Caco-2 (cell line): ENCODE measurements at regions not wholly inside any gene's neighbourhood (a gene's known extent, or its start where the extent isn't known, plus 50 kb on each side); places are given as distances from the start of the nearest gene placed in this dataset.

Source experiments
- BruUV-seq: library from RNA; stranded (reverse); fragments of 400-500 nt; replicated peaks from 2 replicates; lab custom pipeline; 2021; lab: Mats Ljungman, UMichigan
- CTCF ChIA-PET: fragments of 300-600 bp; sonication (Branson Sonifier 250); formaldehyde crosslinking; loops from one replicate; lab custom pipeline; 2022; ENCODE audit warnings: antibody characterized with exemption; lab: Charles Lee
- POLR2A ChIA-PET: fragments of 300-600 bp; sonication (Branson Sonifier 250); formaldehyde crosslinking; loops from one replicate; lab custom pipeline; 2022; ENCODE audit warnings: antibody characterized with exemption; lab: Charles Lee
- DNase-seq, 2 experiments: peaks; one replicate each; pipeline versions ENCODE4 v3.0.0 to v3.0.0-alpha.2; 2020 to 2022
- H3K27me3 ChIP-seq: replicated peaks from 2 replicates; pipeline ENCODE4 v1.6.0; 2011; ENCODE audit warnings: low read length; ENCODE audit not compliant: control insufficient read depth, insufficient read depth
- H3K36me3 ChIP-seq: 2 replicates; pipeline ENCODE4 v1.5.1; 2011; ENCODE audit warnings: low read length; ENCODE audit not compliant: control insufficient read depth, insufficient read depth
- H3K4me1 ChIP-seq: fragments of 250-450 bp; sonication (Bioruptor Pico); 2 replicates; pipeline ENCODE4 v1.5.1; 2020; ENCODE audit warnings: mild to moderate bottlenecking
- H3K4me3 ChIP-seq: 2 replicates; pipeline ENCODE4 v1.5.1; 2011; ENCODE audit warnings: low read depth, mild to moderate bottlenecking, control low read depth, low read length
- H3K9me3 ChIP-seq: fragments of 250-450 bp; sonication (Bioruptor Pico); 2 replicates; pipeline ENCODE4 v1.5.1; 2020; ENCODE audit warnings: mild to moderate bottlenecking, moderate library complexity
- H3K27ac Mint-ChIP-seq: one replicate; pipeline ENCODE4 v1.8.0; 2022; ENCODE audit warnings: mixed read lengths; ENCODE audit not compliant: unreplicated experiment
- H3K27me3 Mint-ChIP-seq: one replicate; pipeline ENCODE4 v1.8.0; 2022; ENCODE audit warnings: mixed read lengths; ENCODE audit not compliant: insufficient read depth, unreplicated experiment
- H3K36me3 Mint-ChIP-seq: one replicate; pipeline ENCODE4 v1.8.0; 2022; ENCODE audit warnings: mild to moderate bottlenecking, mixed read lengths; ENCODE audit not compliant: insufficient read depth, unreplicated experiment
- H3K4me1 Mint-ChIP-seq: one replicate; pipeline ENCODE4 v1.8.0; 2022; ENCODE audit warnings: low read depth, mixed read lengths; ENCODE audit not compliant: unreplicated experiment
- H3K4me3 Mint-ChIP-seq: one replicate; pipeline ENCODE4 v1.8.0; 2022; ENCODE audit warnings: mild to moderate bottlenecking, moderate library complexity, mixed read lengths; ENCODE audit not compliant: unreplicated experiment
- H3K9me3 Mint-ChIP-seq: one replicate; pipeline ENCODE4 v1.8.0; 2022; ENCODE audit warnings: mixed read lengths; ENCODE audit not compliant: unreplicated experiment
- intact Hi-C: fragments of 100-400 bp; cut with micrococcal nuclease; formaldehyde crosslinking; loops from one replicate; pipeline ENCODE4 v1.10.0; 2022; ENCODE audit not compliant: unreplicated experiment
- TF ChIP-seq, protein P1 (sequence below), 2 experiments: fragments of 200-600 bp in 1 of 2; IDR thresholded peaks; 1 replicate in 1 of 2; 2 replicates in 1 of 2; pipeline versions ENCODE4 v1.5.1 to v1.8.0; 2011 to 2022; ENCODE audit warnings: antibody characterized with exemption in 1 of 2, control low read depth in 1 of 2, inconsistent platforms in 1 of 2, low read depth in 1 of 2, low read length in 1 of 2, mild to moderate bottlenecking in 1 of 2, moderate library complexity in 1 of 2; ENCODE audit not compliant: insufficient read depth in 1 of 2, severe bottlenecking in 1 of 2, unreplicated experiment in 1 of 2

- intact Hi-C loops, result no loop called here
- Mint-ChIP-seq H3K4me3 (no peak overlapping the region), H3K36me3 (no peaks in the 10 kb centered on the region), H3K27ac (no peak overlapping the region), H3K4me1 (no peaks in the 10 kb centered on the region), H3K27me3 (no peaks in the 10 kb centered on the region), H3K9me3 (peaks cover 11% of the 10 kb centered on the region)
- BruUV-seq, result no TSS peak
- ChIA-PET POLR2A (no interaction called here), CTCF (no interaction called here)
- Histone ChIP-seq H3K36me3 (no peaks in the 10 kb centered on the region), H3K9me3 (no peaks in the 10 kb centered on the region), H3K4me3 (no peak overlapping the region), H3K4me1 (peaks cover 7% of the 10 kb centered on the region), H3K27me3 (no peaks in the 10 kb centered on the region)
- DNase-seq, result no peak
- TF ChIP-seq, protein P1, sequence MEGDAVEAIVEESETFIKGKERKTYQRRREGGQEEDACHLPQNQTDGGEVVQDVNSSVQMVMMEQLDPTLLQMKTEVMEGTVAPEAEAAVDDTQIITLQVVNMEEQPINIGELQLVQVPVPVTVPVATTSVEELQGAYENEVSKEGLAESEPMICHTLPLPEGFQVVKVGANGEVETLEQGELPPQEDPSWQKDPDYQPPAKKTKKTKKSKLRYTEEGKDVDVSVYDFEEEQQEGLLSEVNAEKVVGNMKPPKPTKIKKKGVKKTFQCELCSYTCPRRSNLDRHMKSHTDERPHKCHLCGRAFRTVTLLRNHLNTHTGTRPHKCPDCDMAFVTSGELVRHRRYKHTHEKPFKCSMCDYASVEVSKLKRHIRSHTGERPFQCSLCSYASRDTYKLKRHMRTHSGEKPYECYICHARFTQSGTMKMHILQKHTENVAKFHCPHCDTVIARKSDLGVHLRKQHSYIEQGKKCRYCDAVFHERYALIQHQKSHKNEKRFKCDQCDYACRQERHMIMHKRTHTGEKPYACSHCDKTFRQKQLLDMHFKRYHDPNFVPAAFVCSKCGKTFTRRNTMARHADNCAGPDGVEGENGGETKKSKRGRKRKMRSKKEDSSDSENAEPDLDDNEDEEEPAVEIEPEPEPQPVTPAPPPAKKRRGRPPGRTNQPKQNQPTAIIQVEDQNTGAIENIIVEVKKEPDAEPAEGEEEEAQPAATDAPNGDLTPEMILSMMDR (IDR thresholded peaks at IDR 0.05; ENCODE audit: insufficient read depth in 1 of 2, low read depth in 1 of 2, low read length in 1 of 2, severe bottlenecking in 1 of 2, unreplicated experiment in 1 of 2), result no peak
Measured at GRCh38 chr6:74867291-74867690, 338.6 kb downstream of the COL12A1 start.

DNA sequence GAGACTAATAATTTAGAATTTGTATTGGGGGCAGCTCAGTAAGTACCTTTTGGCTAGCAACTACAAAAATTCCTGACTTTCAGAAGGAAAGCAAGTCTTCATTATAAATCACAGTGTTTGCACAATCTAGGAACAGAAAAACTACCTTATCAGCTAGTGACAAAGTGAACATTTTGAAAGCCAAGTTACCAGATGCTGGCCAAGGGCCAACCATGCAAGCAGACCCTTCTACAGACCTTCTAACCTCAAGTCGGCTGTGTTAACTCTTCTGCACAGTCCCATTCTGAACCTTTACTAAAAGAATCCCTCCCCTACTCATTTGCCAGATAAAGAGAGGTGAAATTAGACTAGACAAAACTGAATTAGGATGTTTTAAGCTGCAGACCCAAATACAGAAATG is 341.9 kb downstream of the COL12A1 start:
- Histone ChIP-seq H3K4me1 (no peaks in the 10 kb centered on the region), H3K27me3 (no peaks in the 10 kb centered on the region), H3K4me3 (no peak overlapping the region), H3K9me3 (no peaks in the 10 kb centered on the region), H3K36me3 (no peaks in the 10 kb centered on the region)
- Mint-ChIP-seq H3K27ac (no peak overlapping the region), H3K36me3 (no peaks in the 10 kb centered on the region), H3K27me3 (no peaks in the 10 kb centered on the region), H3K4me1 (no peaks in the 10 kb centered on the region), H3K4me3 (no peak overlapping the region), H3K9me3 (no peaks in the 10 kb centered on the region)
- TF ChIP-seq, protein P1 (IDR thresholded peaks at IDR 0.05; ENCODE audit: insufficient read depth in 1 of 2, low read depth in 1 of 2, low read length in 1 of 2, severe bottlenecking in 1 of 2, unreplicated experiment in 1 of 2), result no peak
- no peak for DNase-seq
- POLR2A ChIA-PET, result no interaction called here
- CTCF ChIA-PET, result no interaction called here
- no TSS peak for BruUV-seq
- intact Hi-C loops, result no loop called here

DNA sequence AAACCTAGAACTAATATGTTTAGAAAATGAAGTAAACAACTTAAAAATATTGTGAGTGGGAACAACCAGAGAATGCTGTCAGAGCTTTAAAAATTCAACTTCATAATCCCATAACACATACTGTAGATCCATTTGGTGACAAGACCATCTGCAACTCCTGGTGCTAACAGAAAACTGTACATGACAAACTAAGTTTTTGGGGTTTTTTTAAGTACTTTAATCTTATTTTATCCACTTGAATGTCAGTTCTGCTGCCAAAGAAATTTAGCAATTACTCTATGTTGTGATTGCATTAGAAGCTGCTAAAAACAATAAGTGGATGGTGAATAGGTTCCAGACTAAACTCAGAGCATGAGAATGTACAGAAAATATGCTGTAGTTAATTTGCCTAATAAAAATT is 345.4 kb downstream of the COL12A1 start:
- CTCF ChIA-PET, result no interaction called here
- H3K27me3 Mint-ChIP-seq, result no peaks in the 10 kb centered on the region
- no peaks in the 10 kb centered on the region for H3K9me3 Mint-ChIP-seq
- no TSS peak for BruUV-seq
- no peaks in the 10 kb centered on the region for H3K36me3 Mint-ChIP-seq
- TF ChIP-seq, protein P1 (IDR thresholded peaks at IDR 0.05; ENCODE audit: insufficient read depth in 1 of 2, low read depth in 1 of 2, low read length in 1 of 2, severe bottlenecking in 1 of 2, unreplicated experiment in 1 of 2), result no peak
- no peaks in the 10 kb centered on the region for H3K36me3 ChIP-seq
- no peaks in the 10 kb centered on the region for H3K9me3 ChIP-seq
- POLR2A ChIA-PET, result no interaction called here
- no peaks in the 10 kb centered on the region for H3K4me1 ChIP-seq
- H3K27ac Mint-ChIP-seq, result no peak overlapping the region
- intact Hi-C loops, result no loop called here
- H3K4me3 Mint-ChIP-seq, result no peak overlapping the region
- no peaks in the 10 kb centered on the region for H3K4me1 Mint-ChIP-seq
- H3K4me3 ChIP-seq, result no peak overlapping the region
- no peaks in the 10 kb centered on the region for H3K27me3 ChIP-seq
- no peak for DNase-seq
